PC-9 (cell line): ENCODE measurements at regions not wholly inside any gene's neighbourhood (a gene's known extent, or its start where the extent isn't known, plus 50 kb on each side); places are given as distances from the start of the nearest gene placed in this dataset.

Experiments used
- BruUV-seq: library from RNA; stranded (reverse); fragments of 400-500 nt; replicated peaks from 2 replicates; lab custom pipeline; 2021; lab: Mats Ljungman, UMichigan
- CTCF ChIA-PET: fragments of 300-600 bp; sonication (Branson Sonifier 250); formaldehyde crosslinking; loops from one replicate; lab custom pipeline; 2022; ENCODE audit warnings: antibody characterized with exemption; lab: Charles Lee
- POLR2A ChIA-PET: fragments of 300-600 bp; sonication (Branson Sonifier 250); formaldehyde crosslinking; loops from one replicate; lab custom pipeline; 2022; ENCODE audit warnings: antibody characterized with exemption; ENCODE audit not compliant: unreplicated experiment; lab: Charles Lee
- DNase-seq, 2 experiments: peaks; one replicate each; pipeline versions ENCODE4 v3.0.0 to v3.0.0-alpha.2; 2015 to 2022; ENCODE audit warnings: mixed read lengths in 1 of 2
- H2AFZ ChIP-seq: fragments of 200-600 bp; sonication (generic); 2 replicates; pipeline ENCODE4 v1.8.1; 2017; ENCODE audit warnings: antibody characterized with exemption
- H3F3A ChIP-seq: fragments of 200-600 bp; sonication (generic); 2 replicates; pipeline ENCODE4 v1.8.1; 2017; ENCODE audit warnings: antibody characterized with exemption, mild to moderate bottlenecking, low read depth; ENCODE audit not compliant: insufficient read depth
- H3K27ac ChIP-seq: fragments of 200-600 bp; sonication (generic); 2 replicates; pipeline ENCODE4 v1.6.1; 2016; ENCODE audit warnings: mixed run types
- H3K27me3 ChIP-seq: fragments of 200-600 bp; sonication (generic); 2 replicates; pipeline ENCODE4 v1.6.1; 2016; ENCODE audit warnings: low read depth, mixed run types; ENCODE audit not compliant: insufficient read depth
- H3K36me3 ChIP-seq: fragments of 200-600 bp; sonication (generic); 2 replicates; pipeline ENCODE4 v1.6.1; 2016; ENCODE audit warnings: low read depth, mixed run types
- H3K4me1 ChIP-seq: fragments of 200-600 bp; sonication (generic); replicated peaks from 2 replicates; pipeline ENCODE4 v1.6.1; 2016; ENCODE audit warnings: mixed run types; ENCODE audit not compliant: insufficient read depth
- H3K4me2 ChIP-seq: fragments of 200-600 bp; sonication (generic); 2 replicates; pipeline ENCODE4 v1.6.1; 2017; ENCODE audit warnings: mixed run types
- H3K4me3 ChIP-seq: fragments of 200-600 bp; sonication (generic); 2 replicates; pipeline ENCODE4 v1.6.1; 2016; ENCODE audit warnings: mixed run types
- H3K79me2 ChIP-seq: fragments of 200-600 bp; sonication (generic); 2 replicates; pipeline ENCODE4 v1.6.1; 2017; ENCODE audit warnings: low read depth, mixed run types
- H3K9me2 ChIP-seq: fragments of 200-600 bp; sonication (generic); 2 replicates; pipeline ENCODE4 v1.8.1; 2017; ENCODE audit warnings: mild to moderate bottlenecking; ENCODE audit not compliant: insufficient read depth
- H3K9me3 ChIP-seq: fragments of 200-600 bp; sonication (generic); 2 replicates; pipeline ENCODE4 v1.8.1; 2016; ENCODE audit warnings: low read depth; ENCODE audit not compliant: insufficient read depth
- H4K20me1 ChIP-seq: fragments of 200-600 bp; sonication (generic); 2 replicates; pipeline ENCODE4 v1.8.1; 2017; ENCODE audit not compliant: insufficient read depth
- EZH2 ChIP-seq: fragments of 200-600 bp; sonication (generic); IDR thresholded peaks from 2 replicates; pipeline ENCODE4 v1.8.0; 2017; ENCODE audit warnings: antibody characterized with exemption, low read depth
- intact Hi-C: fragments of 100-400 bp; cut with micrococcal nuclease; formaldehyde crosslinking; loops from one replicate; pipeline ENCODE4 v1.10.0; 2022; ENCODE audit not compliant: unreplicated experiment
- TF ChIP-seq, protein P1 (sequence below): fragments of 200-600 bp; sonication (generic); conservative IDR thresholded peaks from 2 replicates; pipeline ENCODE4 v1.6.1; 2017; ENCODE audit warnings: mixed run types, antibody characterized with exemption, mild to moderate bottlenecking, moderate library complexity

DNA sequence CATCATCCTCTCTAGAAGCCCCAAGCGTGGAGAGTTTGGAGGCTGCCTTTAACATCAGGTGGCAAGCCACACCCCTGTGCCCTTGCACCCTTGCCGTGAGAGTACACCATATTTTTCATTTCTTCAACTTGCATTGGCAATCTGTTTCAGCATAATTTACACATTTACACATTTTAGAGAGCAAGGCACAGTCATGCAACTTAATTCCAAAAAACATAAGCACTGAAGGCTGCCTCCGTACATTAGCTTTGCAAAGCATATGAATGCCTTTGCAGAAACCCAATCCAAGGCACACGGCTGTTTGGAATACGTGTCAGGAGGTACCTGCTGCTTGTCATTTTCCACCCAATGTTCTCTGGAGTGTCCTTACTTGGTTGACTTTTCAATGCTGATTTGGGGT, 833.1 kb downstream of the VRK1 start:
- Histone ChIP-seq H2AFZ (no peak overlapping the region), H3F3A (no peaks in the 10 kb centered on the region), H3K79me2 (no peaks in the 10 kb centered on the region), H3K27me3 (no peaks in the 10 kb centered on the region), H3K4me3 (no peak overlapping the region), H4K20me1 (no peaks in the 10 kb centered on the region), H3K4me2 (no peak overlapping the region), H3K9me3 (no peaks in the 10 kb centered on the region), H3K9me2 (no peaks in the 10 kb centered on the region), H3K36me3 (no peaks in the 10 kb centered on the region), H3K4me1 (no peaks in the 10 kb centered on the region), H3K27ac (no peak overlapping the region)
- BruUV-seq: no TSS peak
- no peak for TF ChIP-seq EZH2
- TF ChIP-seq, protein P1, sequence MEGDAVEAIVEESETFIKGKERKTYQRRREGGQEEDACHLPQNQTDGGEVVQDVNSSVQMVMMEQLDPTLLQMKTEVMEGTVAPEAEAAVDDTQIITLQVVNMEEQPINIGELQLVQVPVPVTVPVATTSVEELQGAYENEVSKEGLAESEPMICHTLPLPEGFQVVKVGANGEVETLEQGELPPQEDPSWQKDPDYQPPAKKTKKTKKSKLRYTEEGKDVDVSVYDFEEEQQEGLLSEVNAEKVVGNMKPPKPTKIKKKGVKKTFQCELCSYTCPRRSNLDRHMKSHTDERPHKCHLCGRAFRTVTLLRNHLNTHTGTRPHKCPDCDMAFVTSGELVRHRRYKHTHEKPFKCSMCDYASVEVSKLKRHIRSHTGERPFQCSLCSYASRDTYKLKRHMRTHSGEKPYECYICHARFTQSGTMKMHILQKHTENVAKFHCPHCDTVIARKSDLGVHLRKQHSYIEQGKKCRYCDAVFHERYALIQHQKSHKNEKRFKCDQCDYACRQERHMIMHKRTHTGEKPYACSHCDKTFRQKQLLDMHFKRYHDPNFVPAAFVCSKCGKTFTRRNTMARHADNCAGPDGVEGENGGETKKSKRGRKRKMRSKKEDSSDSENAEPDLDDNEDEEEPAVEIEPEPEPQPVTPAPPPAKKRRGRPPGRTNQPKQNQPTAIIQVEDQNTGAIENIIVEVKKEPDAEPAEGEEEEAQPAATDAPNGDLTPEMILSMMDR: no peak
- no peak for DNase-seq
- CTCF ChIA-PET: no interaction called here
- POLR2A ChIA-PET: no interaction called here
- intact Hi-C loops: no loop called here

- Histone ChIP-seq H3K27ac (no peak overlapping the region), H4K20me1 (no peaks in the 10 kb centered on the region), H3K4me3 (no peak overlapping the region), H3K79me2 (no peaks in the 10 kb centered on the region), H3K9me2 (no peaks in the 10 kb centered on the region), H3K27me3 (peaks cover 5% of the 10 kb centered on the region; the same call in 1 of the 2 replicates), H3K4me1 (no peaks in the 10 kb centered on the region), H3F3A (no peaks in the 10 kb centered on the region), H3K9me3 (no peaks in the 10 kb centered on the region), H3K36me3 (no peaks in the 10 kb centered on the region), H2AFZ (no peak overlapping the region), H3K4me2 (no peak overlapping the region)
- DNase-seq: no peak
- POLR2A ChIA-PET: no interaction called here
- intact Hi-C loops: no loop called here
- CTCF ChIA-PET: no interaction called here
- BruUV-seq: no TSS peak
- TF ChIP-seq, protein P1: no peak
- TF ChIP-seq EZH2: no peak
Measured at GRCh38 chr14:97633131-97633738, 836.1 kb downstream of the VRK1 start.

DNA sequence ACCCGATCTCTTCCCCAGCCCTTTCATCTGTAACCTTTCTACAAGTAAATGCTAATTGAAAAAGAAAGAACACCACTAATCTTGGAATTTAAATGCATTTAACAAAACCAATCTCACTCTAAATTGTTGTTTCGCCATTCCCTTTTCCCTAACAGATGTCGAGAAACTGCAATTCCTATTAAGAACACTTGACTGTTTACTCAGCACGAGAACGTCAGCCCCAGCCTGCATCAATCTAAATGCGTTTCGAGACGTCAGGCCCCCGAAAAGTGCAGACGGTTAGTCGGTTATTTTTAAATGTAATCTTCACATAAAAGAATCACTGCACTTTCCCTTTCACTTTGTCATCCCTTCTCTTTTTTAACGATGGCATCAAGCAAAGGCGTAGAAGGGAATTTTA, 837.6 kb downstream of the VRK1 start:
- H3K4me3 ChIP-seq: no peak overlapping the region
- POLR2A ChIA-PET: no interaction called here
- DNase-seq: no peak
- no peaks in the 10 kb centered on the region for H3F3A ChIP-seq
- H3K9me2 ChIP-seq: no peaks in the 10 kb centered on the region
- no peak for TF ChIP-seq EZH2
- TF ChIP-seq, protein P1: no peak
- H2AFZ ChIP-seq: no peak overlapping the region
- no peaks in the 10 kb centered on the region for H3K36me3 ChIP-seq
- H3K4me1 ChIP-seq: no peaks in the 10 kb centered on the region
- no peaks in the 10 kb centered on the region for H4K20me1 ChIP-seq
- BruUV-seq: no TSS peak
- no peak overlapping the region for H3K27ac ChIP-seq
- no peaks in the 10 kb centered on the region for H3K79me2 ChIP-seq
- H3K27me3 ChIP-seq: peaks cover 5% of the 10 kb centered on the region; the same call in 1 of the 2 replicates
- H3K4me2 ChIP-seq: no peak overlapping the region
- H3K9me3 ChIP-seq: no peaks in the 10 kb centered on the region
- CTCF ChIA-PET: no interaction called here
- intact Hi-C loops: no loop called here
